NCI-H2107 treated with DMSO at 0.1 percent for 48 hours (cell line): ENCODE measurements at regions not wholly inside any gene's neighbourhood (a gene's known extent, or its start where the extent isn't known, plus 50 kb on each side); places are given as distances from the start of the nearest gene placed in this dataset.
"Not testable (repeated sequence)": the region's sequence is repeated elsewhere in the genome, so short reads cannot be mapped to it uniquely, and the experiment has no call there.

Source experiments
- DNase-seq: peaks from one replicate; lab custom pipeline; 2025; ENCODE audit not compliant: unreplicated experiment; lab: John Stamatoyannopoulos, UW

- DNase-seq = no peak
These were observed 52.7 kb upstream of the PLA2G4A start for GRCh38 chr1:186775881-186776560.

DNA sequence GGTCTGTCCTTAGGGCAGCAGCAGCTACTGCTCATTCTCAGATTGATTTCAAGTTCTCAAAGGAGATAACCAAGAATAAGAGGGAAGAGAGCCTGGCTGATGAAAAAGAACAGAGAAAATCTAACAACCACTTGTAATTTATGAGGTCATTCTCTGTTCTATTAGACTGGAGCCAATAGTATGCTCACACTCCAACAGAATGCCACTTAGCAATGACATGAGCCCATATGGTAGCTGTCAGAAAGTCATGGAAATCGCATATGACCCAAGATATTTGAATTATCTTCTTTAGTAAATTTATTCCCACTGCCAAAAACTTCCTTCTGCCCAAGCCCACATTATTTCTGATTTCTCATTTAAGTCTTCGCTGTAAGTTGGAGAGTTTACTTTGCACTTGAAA lies 53.7 kb upstream of the PLA2G4A start:
- no peak for DNase-seq

- no peak for DNase-seq
These were observed 56.5 kb upstream of the PLA2G4A start for GRCh38 chr1:186772228-186772627.

DNA sequence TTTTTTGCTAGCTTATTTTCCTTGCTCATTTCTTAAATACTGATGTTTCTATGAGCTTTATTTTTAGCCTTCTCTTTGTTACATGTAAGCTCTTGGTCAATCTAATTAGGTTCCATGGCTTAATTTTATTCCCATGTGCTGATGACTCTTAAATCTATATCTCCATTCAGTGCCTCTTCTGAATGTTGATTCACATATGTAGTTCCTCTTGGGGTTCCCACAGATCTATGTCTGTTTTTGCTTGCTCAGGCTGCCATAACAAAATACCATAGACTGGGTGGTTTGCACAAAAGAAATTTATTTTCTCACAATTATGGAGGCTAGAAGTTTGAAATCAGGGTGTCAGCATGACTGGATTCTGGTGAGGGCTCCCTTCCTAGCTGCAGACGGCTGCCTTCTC lies 58.3 kb upstream of the PLA2G4A start:
- DNase-seq = no peak

- DNase-seq = peak; percentile 51
These were observed 59.8 kb upstream of the PLA2G4A start for GRCh38 chr1:186768906-186769305.

- DNase-seq = no peak
These were observed 63.3 kb upstream of the PLA2G4A start for GRCh38 chr1:186765446-186765845.

- no peak for DNase-seq
These were observed 65.6 kb upstream of the PLA2G4A start for GRCh38 chr1:186763107-186763506.

DNA sequence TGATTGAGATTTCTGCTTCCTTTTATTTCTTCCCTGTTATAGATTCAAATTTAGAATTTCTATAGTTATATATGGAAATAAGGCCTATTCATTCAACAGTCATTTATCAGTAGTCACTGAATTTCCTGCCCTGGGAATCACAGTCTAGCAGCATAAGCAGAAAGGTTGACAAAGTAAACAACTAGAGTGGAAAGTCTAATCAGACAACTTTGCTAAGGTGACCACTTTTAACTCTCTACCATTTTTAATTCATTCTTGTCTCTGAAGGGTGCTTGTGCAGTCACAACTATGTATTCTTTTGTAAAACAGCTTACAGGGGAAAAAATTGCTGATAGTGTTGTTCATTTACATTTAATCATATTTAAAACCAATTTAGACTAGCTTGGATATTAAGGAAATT lies 66.1 kb upstream of the PLA2G4A start:
- DNase-seq = no peak

DNA sequence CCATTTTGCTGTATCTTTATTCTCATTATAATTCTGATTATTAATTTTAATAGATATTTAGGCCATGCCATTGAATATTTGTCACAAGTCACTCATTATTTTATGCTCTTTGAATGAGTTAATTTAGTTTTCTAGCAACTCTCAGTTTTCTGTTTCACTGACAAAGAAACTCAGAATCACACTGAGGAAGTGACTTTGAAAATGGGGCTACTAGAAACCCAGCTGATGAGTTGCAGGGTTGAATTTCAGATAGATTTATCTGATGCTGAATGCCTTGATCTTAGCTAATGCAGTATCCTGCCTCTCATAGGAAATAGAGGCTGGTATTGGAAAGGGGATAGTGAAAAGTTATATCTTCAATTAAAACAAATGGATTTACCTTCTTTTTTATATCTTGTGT lies 67.4 kb upstream of the PLA2G4A start:
- no peak for DNase-seq

GRCh38 chr1:186760446-186760845 lies 68.3 kb upstream of the PLA2G4A start:
- no peak for DNase-seq

GRCh38 chr1:186758896-186759606 lies 69.7 kb upstream of the PLA2G4A start:
- DNase-seq = not testable (repeated sequence)

DNA sequence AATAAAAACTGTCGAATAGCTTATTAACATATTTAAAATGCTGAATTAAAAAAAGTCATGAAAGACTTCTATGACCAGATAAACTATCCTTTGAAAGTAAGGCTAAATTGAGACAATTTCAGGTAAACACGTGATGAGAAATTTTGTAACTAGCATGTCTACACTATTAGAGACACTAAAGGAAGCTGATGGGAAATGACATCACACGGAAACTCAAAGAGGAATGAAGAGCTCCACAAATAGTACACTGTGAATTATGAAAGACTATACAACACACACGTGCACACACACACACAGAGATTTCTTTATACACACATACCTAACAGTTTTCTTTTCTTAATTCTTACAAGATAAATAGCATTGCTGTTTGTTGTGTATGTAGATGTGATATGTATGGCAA lies 70.9 kb upstream of the PLA2G4A start:
- DNase-seq = no peak

DNA sequence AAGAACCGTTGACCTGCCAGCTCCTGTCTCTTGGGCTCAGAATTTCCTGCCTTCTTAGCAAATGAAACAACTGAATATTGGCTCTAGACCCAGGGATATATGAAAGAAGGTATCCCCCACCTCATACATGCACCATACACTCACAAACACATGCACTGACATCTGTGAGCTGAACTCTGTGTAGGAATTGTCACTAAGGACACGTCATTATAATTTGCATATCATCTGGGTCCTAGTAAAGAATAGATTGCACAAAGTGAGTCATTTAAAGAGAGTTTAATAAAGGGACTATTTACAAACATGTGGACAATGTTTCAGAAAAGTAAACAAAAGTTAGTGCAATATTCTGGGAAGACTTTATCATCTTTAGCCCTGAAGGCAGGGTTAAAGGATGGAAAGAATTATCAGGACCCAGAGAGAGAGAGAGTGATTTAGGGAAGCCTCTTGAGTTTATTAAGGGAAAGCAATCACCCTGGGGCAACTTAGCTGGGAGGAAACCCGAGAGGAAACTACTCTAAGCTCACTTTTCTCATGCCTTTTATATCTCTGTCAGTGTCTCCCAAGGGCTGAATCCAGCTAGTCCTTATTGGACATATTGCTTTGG lies 74.1 kb upstream of the PLA2G4A start:
- DNase-seq = no peak

GRCh38 chr1:186753241-186753640 lies 73.0 kb upstream of the PTGS2 start:
- no peak for DNase-seq

DNA sequence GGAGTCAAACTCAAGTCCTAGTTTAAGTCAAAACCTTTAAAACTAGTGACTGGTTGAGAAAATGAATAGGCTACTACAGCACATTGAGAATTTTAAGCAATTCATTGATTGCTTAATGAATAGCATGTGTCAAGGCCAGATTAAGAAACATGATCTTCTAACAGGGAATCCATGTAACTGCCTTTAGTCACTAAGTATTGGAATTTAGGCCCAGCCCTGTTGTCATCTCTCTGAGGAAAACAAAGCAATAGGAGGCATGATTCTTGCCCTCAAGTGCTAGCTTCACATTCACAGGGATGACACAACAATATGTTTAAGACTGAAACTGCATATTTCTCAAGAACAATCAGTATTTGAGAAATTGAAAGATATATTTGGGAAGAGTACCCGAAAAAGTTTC lies 70.0 kb upstream of the PTGS2 start:
- DNase-seq = no peak

- no peak for DNase-seq
These were observed 69.6 kb upstream of the PTGS2 start for GRCh38 chr1:186749820-186750219.

- DNase-seq = no peak
These were observed 67.4 kb upstream of the PTGS2 start for GRCh38 chr1:186747661-186748060.

GRCh38 chr1:186745531-186746146 lies 65.4 kb upstream of the PTGS2 start:
- no peak for DNase-seq

GRCh38 chr1:186741640-186742039 lies 61.4 kb upstream of the PTGS2 start:
- no peak for DNase-seq

- no peak for DNase-seq
These were observed 60.1 kb upstream of the PTGS2 start for GRCh38 chr1:186740324-186740723.

- DNase-seq = no peak
These were observed 59.3 kb upstream of the PTGS2 start for GRCh38 chr1:186739515-186739914.

GRCh38 chr1:186738926-186739325 lies 58.7 kb upstream of the PTGS2 start:
- DNase-seq = no peak
